ELR (cell line): ENCODE measurements at regions not wholly inside any gene's neighbourhood (a gene's known extent, or its start where the extent isn't known, plus 50 kb on each side); places are given as distances from the start of the nearest gene placed in this dataset.
"Not testable (repeated sequence)": the region's sequence is repeated elsewhere in the genome, so short reads cannot be mapped to it uniquely, and the experiment has no call there.

ENCODE experiments used
- DNase-seq: peaks from one replicate; pipeline ENCODE4 v3.0.0-alpha.2; 2015; ENCODE audit warnings: low read depth

GRCh38 chr20:51958099-51959065, 156.1 kb upstream of the SALL4 start:
- DNase-seq = no peak

GRCh38 chr20:51955756-51956155, 153.4 kb upstream of the SALL4 start:
- peak; percentile 42 for DNase-seq

GRCh38 chr20:51953731-51954340, 151.5 kb upstream of the SALL4 start:
- no peak for DNase-seq

DNA sequence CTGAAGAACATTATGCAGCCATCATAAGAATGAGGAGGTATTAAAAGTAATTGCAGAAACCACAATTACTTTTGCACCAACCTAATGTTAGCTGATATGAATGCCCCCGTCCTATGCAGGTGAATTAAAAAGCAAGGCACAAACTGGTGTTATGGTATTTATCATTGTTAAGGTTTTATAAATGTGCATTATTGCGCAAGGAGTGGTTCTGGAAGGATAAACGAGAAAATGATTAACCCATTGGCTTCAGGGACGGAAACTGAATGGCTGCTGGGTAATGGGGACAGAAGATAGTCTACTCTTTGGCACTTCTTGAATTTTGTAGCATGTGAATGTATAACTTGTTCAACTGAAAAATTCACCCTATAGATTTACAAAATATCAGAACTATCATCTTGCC, 148.6 kb upstream of the SALL4 start:
- DNase-seq = no peak

GRCh38 chr20:51946586-51946985, 144.3 kb upstream of the SALL4 start:
- no peak for DNase-seq

DNA sequence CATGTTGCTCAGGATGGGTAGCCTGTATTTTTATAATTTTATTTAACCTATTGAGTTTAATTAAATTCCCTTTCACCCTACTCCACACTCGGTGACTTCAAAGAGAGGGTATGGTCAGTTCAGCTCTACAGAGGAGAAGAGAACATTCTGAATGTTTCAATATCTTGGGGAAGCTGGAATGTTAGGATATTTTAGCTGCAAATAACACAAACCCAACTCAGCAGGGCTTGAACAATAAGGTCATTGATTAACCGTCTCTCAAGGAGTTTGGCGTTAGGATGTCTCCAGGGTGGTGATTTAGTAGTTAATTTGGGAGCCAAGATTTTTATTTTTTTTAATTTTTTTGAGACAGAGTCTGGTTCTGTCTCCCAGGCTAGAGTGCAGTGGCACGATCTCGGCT, 143.6 kb upstream of the SALL4 start:
- DNase-seq = no peak

DNA sequence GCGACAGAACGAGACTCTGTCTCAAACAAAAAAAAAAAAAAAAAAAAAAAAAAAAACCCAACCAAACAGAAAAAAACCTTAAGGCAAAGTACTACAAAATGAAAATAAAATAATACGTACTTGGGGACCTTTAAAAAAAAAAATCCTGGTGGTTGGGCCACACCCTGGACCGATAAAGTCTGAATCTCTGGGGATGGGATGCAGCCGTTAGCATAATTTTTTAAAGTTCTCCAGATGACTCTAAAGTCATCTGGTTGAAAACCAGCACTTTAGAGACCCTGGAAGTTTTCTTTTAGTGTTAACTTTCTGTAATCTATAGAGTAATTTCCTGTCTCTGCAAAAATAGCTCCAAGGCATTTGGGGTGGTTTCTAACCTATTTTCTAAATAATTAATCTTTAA, 142.9 kb upstream of the SALL4 start:
- no peak for DNase-seq

DNA sequence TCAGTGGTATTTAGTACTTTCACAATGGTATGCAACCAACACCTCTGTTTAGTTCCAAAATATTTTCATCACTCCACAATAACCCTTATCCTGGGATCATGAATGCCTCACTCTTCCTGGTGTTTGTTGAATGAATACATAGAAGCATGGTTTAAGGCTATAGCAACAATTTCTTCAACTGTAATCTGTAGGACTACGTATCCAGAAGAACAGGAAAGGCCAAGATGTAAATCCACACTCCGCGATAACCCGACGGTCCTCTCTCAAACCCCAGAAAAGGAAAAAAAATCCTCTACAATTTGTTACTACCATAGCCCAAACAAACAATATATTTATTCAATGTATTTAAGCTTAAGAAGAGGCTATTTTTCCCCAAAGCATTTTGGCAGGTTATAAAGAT, 141.4 kb upstream of the SALL4 start:
- DNase-seq = no peak

DNA sequence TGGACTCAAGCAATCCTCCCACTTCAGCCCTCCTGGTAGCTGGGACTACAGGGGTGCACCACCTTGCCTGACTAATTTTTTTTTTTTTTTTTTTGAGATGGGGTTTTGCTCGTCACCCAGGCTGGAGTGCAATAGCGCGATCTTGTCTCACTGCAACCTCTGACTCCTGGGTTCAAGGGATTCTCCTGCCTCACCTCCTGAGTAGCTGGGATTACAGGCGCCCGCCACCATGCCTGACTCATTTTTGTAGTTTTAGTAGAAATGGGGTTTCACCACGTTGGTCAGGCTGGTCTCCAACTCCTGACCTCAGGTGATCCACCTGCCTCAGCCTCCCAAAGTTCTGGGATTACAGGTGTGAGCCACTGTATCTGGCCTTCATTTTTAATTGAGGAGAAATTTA, 141.0 kb upstream of the SALL4 start:
- DNase-seq = not testable (repeated sequence)

DNA sequence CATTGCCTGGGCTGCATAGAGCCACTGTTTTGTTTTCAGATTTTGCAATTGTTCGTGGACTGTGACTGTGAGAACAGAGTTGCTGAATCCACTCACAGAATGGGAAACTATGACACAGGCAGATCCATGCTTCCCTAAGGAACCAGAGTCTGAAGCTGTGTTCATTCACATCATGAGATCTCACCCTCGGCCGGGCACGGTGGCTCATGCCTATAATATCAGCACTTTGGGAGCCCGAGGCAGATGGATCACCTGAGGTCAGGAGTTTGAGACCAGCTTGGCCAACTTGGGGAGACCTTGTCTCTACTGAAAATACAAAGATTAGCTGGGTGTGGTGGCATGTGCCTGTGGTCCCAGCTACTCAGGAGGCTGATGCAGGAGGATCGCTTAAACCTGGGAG, 139.2 kb upstream of the SALL4 start:
- no peak for DNase-seq

DNA sequence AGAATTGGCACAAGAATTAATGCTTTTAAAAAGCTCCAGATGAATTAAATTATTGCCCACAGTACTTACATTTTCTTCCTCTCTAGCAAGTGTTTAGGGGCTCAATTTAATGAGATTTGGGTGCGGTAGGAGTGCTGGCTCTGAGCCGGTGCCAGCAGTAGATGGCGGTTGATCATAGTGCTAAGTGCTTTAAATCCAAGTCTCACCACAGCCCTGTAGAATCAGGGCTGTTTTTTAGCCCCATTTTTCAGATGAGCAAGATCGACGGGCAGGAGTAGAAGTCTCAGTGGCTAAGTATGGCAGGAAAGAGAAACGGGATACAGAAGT, 136.9 kb upstream of the SALL4 start:
- DNase-seq = no peak

DNA sequence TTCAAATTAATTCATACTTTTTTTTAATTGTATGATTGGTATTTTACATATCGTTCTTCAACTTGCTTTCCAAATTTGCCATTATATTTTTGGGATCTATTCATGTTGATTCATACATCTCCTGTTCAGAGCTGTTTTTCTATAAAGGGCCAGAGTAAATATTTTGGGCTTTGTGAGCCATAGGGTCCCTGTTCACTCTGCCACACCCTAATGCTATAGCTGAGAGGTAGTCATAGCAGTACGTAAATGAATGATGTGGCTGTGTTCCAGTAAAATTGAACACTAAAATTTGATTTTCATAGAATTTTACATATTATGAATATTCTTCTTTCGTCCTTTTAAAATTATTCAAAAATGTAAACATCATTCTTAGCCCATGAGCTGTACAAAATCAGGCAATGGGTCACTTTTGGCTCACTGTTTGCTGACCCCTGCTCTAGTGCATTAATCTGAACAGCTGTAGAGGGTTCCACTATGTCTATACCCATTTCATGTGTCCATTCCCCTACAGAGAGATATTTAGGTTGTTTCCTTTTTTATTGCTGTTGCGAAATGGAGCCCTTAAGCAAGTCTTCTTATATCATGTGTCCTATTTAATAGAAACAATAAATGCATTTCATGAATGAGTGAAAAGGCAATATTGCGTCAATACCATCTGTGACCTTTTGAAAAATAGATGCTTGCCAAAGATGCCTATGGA, 136.4 kb upstream of the SALL4 start:
- no peak for DNase-seq

DNA sequence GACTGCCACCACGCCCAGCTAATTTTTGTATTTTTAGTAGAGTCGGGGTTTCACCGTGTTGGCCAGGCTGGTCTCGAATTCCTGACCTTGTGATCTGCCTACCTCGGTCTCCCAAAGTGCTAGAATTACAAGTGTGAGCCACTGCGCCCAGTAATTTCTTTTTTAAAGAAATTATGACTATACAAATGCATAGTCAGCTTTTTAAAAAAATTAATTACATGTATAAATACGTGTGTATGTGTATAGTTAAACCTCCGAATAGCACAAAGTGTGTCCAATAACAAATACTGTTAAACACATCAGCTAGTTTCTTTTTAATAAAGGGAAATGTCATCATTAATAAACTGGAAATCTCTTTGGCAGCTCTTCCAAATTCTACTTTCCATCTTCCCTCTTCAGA, 135.5 kb upstream of the SALL4 start:
- no peak for DNase-seq

DNA sequence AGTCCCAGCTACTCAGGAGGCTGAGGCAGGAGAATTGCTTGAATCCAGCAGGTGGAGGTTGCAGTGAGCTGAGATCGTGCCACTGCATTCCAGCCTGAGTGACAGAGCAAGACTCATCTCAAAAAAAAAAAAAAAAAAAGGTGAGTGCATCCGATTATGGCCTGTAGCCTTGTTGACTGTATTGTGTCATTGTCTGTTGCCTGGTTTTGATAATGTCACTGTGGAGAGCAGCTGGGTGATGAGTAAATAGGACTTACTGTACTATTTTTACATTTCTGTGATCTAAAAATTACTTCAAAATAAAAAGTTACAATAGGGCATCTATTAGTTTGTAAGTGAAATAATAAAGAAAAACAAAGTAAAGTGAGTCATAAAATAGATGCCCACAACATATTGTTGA, 134.1 kb upstream of the SALL4 start:
- no peak for DNase-seq

GRCh38 chr20:51935003-51935358, 132.7 kb upstream of the SALL4 start:
- no peak for DNase-seq

GRCh38 chr20:51934301-51935002, 132.1 kb upstream of the SALL4 start:
- DNase-seq = no peak

- no peak for DNase-seq
These were observed 129.1 kb upstream of the SALL4 start for GRCh38 chr20:51931371-51931781.

- peak; percentile 83 for DNase-seq
These were observed 128.5 kb upstream of the SALL4 start for GRCh38 chr20:51930775-51931174.

- peak; percentile 53 for DNase-seq
These were observed 126.6 kb upstream of the SALL4 start for GRCh38 chr20:51928931-51929330.

- DNase-seq = not testable (repeated sequence)
These were observed 125.6 kb upstream of the SALL4 start for GRCh38 chr20:51927970-51928369.

DNA sequence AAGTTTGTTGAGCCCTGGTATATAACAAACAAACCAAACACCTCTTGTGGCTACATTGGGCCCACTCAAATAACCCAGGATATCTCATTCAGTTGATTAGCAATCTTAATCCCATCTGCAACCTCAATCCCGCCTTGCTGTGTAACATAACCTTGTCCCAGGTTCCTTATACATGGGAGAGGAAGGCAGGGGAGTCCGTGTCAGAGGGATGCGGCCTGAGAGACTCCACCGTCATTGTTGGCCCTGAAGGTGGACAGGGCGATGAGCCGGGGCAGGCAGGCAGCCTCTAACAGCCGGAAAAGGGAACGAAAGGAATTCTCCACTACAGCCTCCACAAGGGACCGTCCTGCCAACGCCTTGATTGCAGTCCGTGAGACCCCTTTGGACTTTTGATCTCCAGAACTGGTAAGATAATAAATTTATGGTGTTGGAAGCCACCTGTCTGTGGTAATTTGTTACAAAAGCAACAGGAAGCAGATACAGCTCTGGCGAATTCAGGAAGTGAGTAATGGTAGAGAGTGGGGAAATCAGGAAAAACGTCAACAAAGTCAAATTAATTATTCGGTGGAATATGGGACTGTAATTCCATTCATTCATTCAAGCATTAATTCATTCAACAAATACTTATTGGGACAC, 124.5 kb upstream of the SALL4 start:
- DNase-seq = peak; percentile 47

GRCh38 chr20:51924509-51924908, 122.2 kb upstream of the SALL4 start:
- no peak for DNase-seq
